Muscle layer of colon (tissue), 2 donors: ENCODE measurements at regions not wholly inside any gene's neighbourhood (a gene's known extent, or its start where the extent isn't known, plus 50 kb on each side); places are given as distances from the start of the nearest gene placed in this dataset.

ENCODE experiments used
- H3K27ac ChIP-seq: one replicate; pipeline ENCODE4 v1.7.0; 2013; ENCODE audit warnings: low read depth, mild to moderate bottlenecking, low read length, moderate library complexity
- H3K27me3 ChIP-seq, 2 donors: one replicate each; pipeline ENCODE4 v1.7.0; 2013; ENCODE audit warnings: low read length in 2 of 2, mild to moderate bottlenecking in 2 of 2; ENCODE audit not compliant: insufficient read depth in 2 of 2, control insufficient read depth in 1 of 2
- H3K36me3 ChIP-seq: one replicate; pipeline ENCODE4 v1.7.0; 2013; ENCODE audit warnings: mild to moderate bottlenecking, low read length; ENCODE audit not compliant: insufficient read depth
- H3K4me1 ChIP-seq: one replicate; pipeline ENCODE4 v1.7.0; 2013; ENCODE audit warnings: mild to moderate bottlenecking, low read length; ENCODE audit not compliant: insufficient read depth
- H3K4me3 ChIP-seq, 2 donors: one replicate each; pipeline ENCODE4 v1.7.0; 2013; ENCODE audit warnings: low read length in 2 of 2, low read depth in 1 of 2, mild to moderate bottlenecking in 1 of 2, moderate library complexity in 1 of 2
- H3K9ac ChIP-seq: one replicate; pipeline ENCODE4 v1.7.0; 2013; ENCODE audit warnings: low read length
- H3K9me3 ChIP-seq: one replicate; pipeline ENCODE4 v1.7.0; 2013; ENCODE audit warnings: mild to moderate bottlenecking, low read length
- donor health status: abdominal sarcoma.
- donor health status: Adenocarcinoma of cecum.

DNA sequence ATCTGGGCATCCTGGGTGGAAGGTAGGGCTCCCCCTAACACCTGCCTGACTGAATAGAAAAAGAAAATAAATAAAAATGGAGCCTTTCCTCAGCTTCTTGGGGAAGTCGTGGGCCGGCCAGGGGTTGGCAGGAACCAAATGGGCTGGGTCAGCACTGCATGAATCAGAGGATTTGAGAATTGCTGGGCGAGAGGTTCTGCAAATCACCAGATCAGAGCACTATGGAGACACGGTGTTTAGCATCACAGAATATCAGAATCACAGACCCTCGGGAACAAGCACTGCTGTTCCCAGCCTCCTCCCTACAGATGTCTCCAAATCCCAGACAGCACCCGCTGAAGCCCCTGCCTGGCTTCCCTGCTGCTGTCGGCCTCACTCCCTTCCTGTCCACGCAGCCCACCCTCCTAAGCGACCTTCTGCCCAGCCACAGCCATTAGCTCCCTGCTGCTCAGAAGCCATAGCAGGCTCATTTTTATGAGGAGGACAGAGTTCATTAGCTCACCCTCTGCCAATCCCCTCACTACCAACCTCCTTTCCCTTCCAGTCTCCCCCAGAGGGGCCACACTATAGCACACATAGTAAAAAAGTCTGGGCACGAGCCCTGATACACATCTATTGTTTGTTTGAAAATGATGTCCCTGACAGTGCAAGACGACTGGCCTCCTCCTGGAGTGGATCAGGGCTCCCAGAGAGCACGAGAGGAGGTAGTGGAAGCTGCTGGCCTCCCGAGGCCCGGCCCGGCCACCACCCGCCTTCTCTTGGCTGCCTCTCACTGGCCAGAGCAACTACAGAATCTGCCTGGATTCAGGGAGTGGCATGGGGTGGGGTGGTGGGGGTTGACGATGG is 64.6 kb upstream of the TAF1B start:
- H3K27ac ChIP-seq = no peak overlapping the region
- H3K9me3 ChIP-seq = no peaks in the 10 kb centered on the region
- no peaks in the 10 kb centered on the region for H3K4me1 ChIP-seq
- H3K9ac ChIP-seq = no peak overlapping the region
- H3K27me3 ChIP-seq = no peaks in the 10 kb centered on the region
- no peak overlapping the region for H3K4me3 ChIP-seq
- H3K36me3 ChIP-seq = no peaks in the 10 kb centered on the region

DNA sequence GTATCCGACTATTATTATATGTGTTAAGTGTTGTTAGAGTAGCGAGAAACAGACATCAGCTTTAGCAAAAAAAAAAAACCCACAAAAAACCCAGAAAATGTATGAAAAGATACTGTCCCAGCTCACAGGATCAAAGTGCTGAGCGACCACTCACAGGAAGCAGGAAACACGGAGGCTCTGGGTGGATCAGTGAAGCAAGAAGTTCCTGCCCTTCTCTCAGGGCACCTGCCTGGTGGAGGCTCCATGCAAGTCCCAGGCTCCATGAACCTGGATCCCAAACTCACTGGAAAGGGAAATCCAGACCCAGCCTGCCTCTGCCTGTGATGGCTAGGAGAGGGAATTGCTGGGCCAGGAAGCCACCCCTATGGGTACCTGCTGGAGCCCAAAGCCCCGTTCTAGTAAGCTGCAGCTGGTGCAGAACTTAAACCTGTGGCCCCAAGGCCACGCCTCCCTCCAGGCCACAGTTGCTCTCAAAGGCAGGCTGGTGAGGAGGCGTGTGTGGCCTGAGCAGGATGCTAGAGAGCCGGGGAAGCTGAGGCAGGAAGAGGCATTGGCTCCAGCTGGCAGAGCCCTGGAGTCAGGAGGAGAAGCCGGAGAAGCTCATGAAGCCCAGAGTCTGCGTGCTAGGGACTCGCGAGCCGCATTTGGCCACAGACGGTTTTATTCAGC is 63.5 kb upstream of the TAF1B start:
- no peaks in the 10 kb centered on the region for H3K36me3 ChIP-seq
- H3K4me3 ChIP-seq = no peak overlapping the region
- H3K9me3 ChIP-seq = no peaks in the 10 kb centered on the region
- H3K9ac ChIP-seq = no peak overlapping the region
- no peak overlapping the region for H3K27ac ChIP-seq
- no peaks in the 10 kb centered on the region for H3K4me1 ChIP-seq
- no peaks in the 10 kb centered on the region for H3K27me3 ChIP-seq

DNA sequence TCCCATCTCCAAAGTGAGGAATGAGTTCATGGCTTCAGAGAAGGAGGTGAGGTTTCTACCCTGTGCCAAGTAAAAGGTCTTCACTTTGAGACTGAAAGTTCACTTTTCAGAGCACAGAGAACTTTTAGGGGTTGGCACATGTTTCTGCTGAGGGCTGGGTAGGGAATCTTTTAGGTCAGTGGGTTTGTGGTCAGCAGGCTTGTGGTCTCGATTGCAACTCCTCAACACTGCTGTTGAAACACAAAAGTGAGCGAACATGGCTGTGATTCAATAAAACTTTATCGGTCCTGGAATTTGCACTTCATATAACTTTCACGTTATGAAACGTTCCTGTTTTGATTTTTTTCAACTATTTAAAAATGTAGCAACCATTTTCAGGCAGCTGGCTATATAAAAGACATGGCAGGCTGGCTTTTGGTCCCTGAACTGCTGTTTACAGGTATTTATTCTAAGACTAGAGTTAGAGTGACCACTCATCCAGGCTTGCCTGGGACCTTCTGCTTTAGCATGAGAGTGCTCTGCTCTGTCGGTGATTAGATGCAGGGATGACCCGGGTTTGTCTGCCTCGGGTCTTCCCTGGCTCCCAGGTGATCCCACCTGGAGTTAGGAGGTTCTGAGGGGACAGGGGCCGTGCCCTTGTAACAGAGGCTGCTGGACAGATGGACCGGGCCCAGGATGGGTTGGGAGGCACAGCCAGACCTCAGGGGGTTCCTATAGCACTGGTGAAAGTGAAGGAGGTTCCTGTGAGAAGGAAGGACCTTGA is 62.7 kb upstream of the TAF1B start:
- Histone ChIP-seq H3K27me3 (no peaks in the 10 kb centered on the region), H3K4me3 (no peak overlapping the region), H3K9me3 (no peaks in the 10 kb centered on the region), H3K9ac (no peak overlapping the region), H3K27ac (no peak overlapping the region), H3K36me3 (no peaks in the 10 kb centered on the region), H3K4me1 (no peaks in the 10 kb centered on the region)

DNA sequence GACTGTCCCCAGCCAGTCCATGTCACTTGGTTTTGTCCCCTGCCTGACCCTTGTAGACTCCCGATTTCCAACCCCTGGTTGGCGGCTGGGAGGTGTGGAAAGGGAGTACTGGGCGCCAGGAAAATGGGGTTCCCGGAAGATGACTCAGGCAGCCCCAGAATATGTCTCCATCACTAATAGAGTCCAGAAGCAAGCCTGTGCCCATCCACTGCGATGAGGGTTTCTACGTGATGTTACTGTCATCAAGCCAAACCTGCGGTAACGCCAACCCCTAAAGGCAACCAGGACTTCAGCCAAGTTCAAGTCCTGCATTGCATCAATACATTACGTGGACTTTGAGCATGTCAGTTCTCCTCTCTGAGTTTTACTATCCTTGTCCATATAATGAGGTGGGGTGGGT is 62.0 kb upstream of the TAF1B start:
- H3K4me3 ChIP-seq = no peak overlapping the region
- H3K27me3 ChIP-seq = no peaks in the 10 kb centered on the region
- H3K36me3 ChIP-seq = no peaks in the 10 kb centered on the region
- H3K9ac ChIP-seq = no peak overlapping the region
- H3K9me3 ChIP-seq = no peaks in the 10 kb centered on the region
- no peak overlapping the region for H3K27ac ChIP-seq
- no peaks in the 10 kb centered on the region for H3K4me1 ChIP-seq

DNA sequence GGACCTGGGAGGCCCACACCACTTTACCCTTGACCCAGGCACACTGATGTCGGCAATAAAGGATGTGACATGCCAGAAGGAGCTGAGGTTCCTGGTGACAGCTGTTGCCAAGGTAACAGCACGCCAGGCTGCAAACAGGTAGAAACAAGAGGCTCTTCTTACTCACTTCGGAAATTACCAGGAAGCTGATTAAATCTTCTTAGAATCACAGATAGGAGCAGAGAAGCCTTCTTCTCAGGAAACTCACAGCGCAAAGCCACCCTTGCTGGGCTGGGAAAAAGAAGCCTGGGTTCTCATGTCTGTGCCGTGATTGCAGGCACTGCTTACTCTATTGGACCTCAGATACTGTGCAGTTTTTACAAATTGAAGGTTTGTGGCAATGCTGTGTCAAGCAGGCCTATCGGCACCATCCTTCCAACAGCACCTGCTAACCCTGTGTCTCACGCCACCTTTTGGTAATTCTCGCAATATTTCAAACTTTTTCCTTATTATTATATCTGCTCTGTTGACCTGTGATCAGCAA is 61.0 kb upstream of the TAF1B start:
- no peak overlapping the region for H3K4me3 ChIP-seq
- H3K27ac ChIP-seq = no peak overlapping the region
- no peaks in the 10 kb centered on the region for H3K27me3 ChIP-seq
- no peaks in the 10 kb centered on the region for H3K36me3 ChIP-seq
- no peaks in the 10 kb centered on the region for H3K4me1 ChIP-seq
- no peak overlapping the region for H3K9ac ChIP-seq
- no peaks in the 10 kb centered on the region for H3K9me3 ChIP-seq

DNA sequence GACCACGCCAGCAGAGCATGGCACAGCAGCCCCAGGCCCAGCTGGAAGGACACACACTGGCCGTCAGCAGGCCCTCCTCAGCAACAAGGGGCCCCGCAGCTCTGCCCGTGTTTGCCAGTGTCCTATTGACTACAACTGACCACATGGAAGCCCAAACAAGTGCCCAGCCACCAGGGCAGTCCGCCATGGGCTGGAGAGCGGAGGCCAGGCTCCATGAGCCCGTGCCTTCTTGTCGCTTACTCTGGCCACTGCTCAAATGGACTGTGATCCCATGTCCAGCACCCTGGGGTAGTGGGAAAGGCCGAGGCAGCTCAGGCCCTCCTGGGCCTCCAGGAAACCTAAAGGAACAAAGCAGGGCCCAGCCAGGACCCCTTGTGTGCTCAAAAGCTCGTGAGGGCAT is 53.9 kb upstream of the TAF1B start:
- no peaks in the 10 kb centered on the region for H3K27me3 ChIP-seq
- H3K4me3 ChIP-seq = no peak overlapping the region
- H3K36me3 ChIP-seq = no peaks in the 10 kb centered on the region
- no peaks in the 10 kb centered on the region for H3K9me3 ChIP-seq
- no peaks in the 10 kb centered on the region for H3K4me1 ChIP-seq
- H3K9ac ChIP-seq = no peak overlapping the region
- no peak overlapping the region for H3K27ac ChIP-seq

DNA sequence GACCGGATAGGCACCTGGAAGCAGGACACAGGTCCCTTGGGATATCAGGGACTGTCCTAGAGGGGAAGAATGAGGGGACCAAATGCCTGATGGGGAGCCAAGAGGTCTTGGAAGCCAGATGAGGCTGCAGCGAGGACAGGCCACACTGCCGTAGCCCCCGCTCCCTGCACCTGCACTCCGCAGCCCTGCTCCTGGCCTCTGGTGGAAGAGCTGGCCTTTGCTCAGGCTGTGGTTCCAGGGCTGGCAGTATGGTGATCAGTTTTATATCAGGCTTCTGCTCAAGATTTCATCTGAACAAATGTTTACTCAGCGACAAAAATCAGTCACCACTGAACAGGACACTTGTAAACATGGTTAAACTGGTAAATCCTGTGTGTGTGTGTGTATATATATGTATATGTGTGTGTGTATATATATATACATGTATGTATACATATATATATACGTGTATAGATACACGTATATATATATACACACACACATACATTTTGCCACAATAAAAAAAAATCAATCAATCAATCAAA is 52.5 kb upstream of the TAF1B start:
- Histone ChIP-seq H3K4me3 (no peak overlapping the region), H3K4me1 (no peaks in the 10 kb centered on the region), H3K9me3 (no peaks in the 10 kb centered on the region), H3K27me3 (no peaks in the 10 kb centered on the region), H3K27ac (no peak overlapping the region), H3K9ac (no peak overlapping the region), H3K36me3 (no peaks in the 10 kb centered on the region)

DNA sequence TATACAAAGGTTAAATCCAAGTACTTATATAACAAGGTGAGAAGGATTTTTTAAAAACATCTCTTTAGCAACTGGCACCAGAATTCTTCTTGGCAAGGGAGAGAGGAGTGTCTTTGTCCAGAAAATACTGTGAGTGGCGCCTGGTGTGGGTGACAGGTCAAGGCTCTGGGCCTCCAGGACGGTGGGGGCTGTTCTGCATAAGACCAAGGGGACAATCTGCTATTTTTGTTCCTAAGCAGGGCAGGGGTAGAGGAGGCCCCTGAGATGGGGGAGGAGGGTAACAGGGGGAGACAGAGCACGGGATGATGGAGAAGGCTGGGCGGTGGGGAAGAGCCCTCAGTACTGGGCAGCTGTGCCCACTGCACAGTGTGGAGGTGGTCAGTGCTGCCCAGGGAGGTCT is 51.6 kb upstream of the TAF1B start:
- no peaks in the 10 kb centered on the region for H3K4me1 ChIP-seq

DNA sequence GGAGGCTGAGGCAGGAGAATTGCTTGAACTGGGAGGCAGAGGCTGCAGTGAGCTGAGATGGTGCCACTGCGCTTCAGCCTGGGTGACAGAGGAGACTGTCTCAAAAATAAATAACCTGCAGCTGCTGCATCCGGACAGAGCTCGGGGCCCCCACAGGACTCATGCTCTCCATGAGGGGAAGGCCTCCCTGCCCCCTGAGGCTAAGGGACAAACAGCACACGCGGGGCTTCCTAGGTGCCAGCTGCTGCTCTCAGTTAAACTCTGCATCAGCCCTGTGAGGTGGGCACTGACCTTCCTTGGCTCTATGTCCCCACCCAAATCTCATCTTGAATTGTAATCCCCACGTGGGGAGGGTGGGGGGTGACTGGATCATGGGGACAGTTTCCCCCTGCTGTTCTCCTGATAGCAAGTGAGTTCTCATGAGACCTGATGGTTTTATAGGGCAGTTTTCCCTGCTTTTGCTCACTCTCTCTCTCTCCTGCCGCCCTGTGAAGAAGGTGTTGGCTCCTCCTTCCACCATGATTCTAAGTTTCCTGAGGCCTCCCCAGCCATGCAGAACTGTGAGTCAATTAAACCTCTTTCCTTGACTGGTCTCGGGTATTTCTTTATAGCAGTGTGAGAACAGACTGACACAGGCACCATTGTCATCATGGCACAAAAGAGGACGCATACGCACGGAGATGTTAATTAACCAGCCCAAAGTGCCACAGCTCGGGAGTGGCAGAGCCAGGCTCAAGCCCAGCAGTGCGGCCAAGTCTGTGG is 49.9 kb upstream of the TAF1B start:
- Histone ChIP-seq H3K27me3 (no peaks in the 10 kb centered on the region), H3K9ac (no peak overlapping the region), H3K4me1 (no peaks in the 10 kb centered on the region), H3K4me3 (no peak overlapping the region), H3K36me3 (no peaks in the 10 kb centered on the region), H3K27ac (no peak overlapping the region), H3K9me3 (no peaks in the 10 kb centered on the region)

More for the DNA sequence above, 51.6 kb upstream of the TAF1B start:
- H3K27ac ChIP-seq = no peak overlapping the region
- no peaks in the 10 kb centered on the region for H3K27me3 ChIP-seq
- H3K4me3 ChIP-seq = no peak overlapping the region
- H3K9me3 ChIP-seq = no peaks in the 10 kb centered on the region
- no peaks in the 10 kb centered on the region for H3K36me3 ChIP-seq
- H3K9ac ChIP-seq = no peak overlapping the region
